ENCODE measurements at regions not wholly inside any gene's neighbourhood (a gene's known extent, or its start where the extent isn't known, plus 50 kb on each side); places are given as distances from the start of the nearest gene placed in this dataset.

GRCh38 chr22:19621373-19622060 is 92.8 kb upstream of the SEPTIN5 start:
- DNase-seq (ENCODE audit: low read depth in 2 of 2), result no peak

- no peak for DNase-seq (ENCODE audit: low read depth in 2 of 2)
These were observed 92.3 kb upstream of the SEPTIN5 start for GRCh38 chr22:19622061-19622441.

DNA sequence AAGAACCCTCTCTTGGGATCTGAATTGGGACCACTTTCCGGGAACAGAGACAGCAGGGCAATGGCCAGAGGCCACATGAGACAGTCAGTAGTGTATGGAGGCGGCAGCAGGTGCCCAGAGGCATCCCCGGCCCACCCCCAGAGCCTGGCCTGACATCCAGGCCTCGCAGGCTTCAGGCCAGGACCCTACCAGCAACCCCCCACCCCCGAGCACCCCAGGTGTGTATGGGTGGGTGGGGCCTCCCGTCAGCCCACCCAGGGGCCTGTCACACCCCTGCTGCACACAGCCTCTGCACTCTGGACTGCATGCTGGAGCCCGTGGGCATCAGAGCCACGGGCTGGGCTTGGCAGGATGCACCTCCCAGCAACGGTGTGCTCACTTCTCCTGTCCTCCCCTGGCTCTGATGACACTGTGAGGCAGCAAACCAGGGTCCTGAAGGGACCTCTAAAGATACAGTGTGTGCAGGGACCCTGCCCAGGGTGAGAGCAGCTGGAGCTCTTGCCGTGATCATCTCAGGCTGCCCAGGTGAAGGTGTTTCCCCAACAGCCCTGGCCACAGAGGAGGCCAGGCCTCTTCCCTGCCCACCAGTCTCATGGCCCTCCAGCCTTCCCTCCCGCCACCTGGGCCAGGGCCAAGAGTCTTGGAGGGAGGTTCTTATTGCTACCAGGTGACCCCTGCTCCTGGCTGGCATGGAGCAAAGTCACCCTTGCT is 88.8 kb upstream of the SEPTIN5 start:
- DNase-seq (ENCODE audit: low read depth in 2 of 2), result no peak

- no peak for DNase-seq (ENCODE audit: low read depth in 2 of 2)
These were observed 88.2 kb upstream of the SEPTIN5 start for GRCh38 chr22:19626042-19626587.

- DNase-seq (ENCODE audit: low read depth in 2 of 2), result no peak
These were observed 87.6 kb upstream of the SEPTIN5 start for GRCh38 chr22:19626666-19627065.

DNA sequence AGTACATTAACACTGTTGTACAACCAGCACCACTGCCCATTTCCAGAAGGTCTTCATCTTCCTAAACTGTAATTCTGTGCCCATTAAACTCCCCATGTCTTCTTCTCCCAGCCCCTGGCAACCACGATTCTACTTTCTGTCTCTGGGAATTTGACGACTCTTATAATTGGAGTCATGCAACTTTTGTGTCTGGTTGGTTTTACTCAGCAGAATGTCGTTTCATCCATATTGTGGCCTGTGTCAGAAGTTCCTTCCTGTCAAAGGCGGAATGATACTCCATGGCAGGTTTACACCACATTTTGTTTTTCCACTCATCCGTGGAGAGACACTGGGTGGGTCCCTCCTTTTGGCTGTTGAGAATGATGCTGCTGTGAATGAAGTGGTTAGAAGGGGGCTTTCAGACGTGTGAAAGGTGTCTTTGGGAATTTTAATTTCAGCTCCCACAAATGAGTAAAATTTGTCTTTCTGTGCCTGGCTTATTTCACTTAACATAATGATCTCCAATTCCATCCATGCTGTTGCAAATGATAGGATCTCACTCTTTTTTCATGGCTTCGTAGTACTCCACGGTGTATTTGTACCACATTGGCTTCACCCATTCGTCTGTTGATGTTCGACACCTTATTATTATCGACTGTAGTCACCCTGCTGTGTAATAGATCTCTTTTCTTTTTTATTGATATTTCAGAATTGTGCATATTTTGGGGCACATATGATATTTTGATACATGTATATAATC is 86.1 kb upstream of the SEPTIN5 start:
- no peak for DNase-seq (ENCODE audit: low read depth in 2 of 2)

DNA sequence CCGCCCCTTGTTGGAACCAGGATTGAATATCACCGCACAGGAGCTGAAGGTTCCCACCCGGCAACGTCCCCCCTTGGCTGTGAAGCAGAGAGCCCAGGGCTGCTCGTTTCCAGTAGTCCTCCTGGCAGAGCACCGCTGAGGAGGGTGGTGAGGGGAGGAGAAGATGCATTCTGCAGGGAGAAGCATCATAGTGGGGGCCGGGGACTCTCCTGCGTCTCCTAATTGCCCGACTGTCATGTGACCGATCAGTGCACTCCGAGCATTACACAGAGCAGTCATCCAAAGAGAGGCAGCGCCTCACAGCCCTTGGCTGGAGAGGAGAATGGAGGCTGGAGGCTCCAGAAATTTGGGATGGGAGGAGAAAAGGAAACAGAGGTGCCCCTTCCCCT is 85.0 kb upstream of the SEPTIN5 start:
- no peak for DNase-seq (ENCODE audit: low read depth in 2 of 2)

- peak; percentile 78 to 87 for DNase-seq (ENCODE audit: low read depth in 2 of 2)
These were observed 84.4 kb upstream of the SEPTIN5 start for GRCh38 chr22:19629720-19630419.

DNA sequence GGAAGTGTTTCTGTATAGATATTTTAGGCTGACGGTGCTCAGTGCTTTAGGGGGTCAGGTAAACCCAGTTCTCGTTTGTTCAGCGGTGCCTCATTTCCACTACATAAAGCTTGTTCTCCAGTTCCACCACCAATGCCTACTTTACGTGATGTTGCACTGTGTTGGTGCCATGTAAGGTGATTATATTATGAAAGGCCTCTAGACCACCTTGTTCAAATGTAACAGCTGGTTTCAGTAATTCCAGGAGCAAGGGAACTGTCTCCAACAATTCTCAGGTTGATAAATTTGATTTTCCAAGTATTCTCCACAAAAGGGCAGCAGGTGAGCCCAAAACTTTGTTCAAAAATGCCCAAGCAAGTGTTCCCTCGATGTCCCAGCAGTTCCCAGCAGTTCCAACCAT is 83.7 kb upstream of the SEPTIN5 start:
- no peak for DNase-seq (ENCODE audit: low read depth in 2 of 2)

DNA sequence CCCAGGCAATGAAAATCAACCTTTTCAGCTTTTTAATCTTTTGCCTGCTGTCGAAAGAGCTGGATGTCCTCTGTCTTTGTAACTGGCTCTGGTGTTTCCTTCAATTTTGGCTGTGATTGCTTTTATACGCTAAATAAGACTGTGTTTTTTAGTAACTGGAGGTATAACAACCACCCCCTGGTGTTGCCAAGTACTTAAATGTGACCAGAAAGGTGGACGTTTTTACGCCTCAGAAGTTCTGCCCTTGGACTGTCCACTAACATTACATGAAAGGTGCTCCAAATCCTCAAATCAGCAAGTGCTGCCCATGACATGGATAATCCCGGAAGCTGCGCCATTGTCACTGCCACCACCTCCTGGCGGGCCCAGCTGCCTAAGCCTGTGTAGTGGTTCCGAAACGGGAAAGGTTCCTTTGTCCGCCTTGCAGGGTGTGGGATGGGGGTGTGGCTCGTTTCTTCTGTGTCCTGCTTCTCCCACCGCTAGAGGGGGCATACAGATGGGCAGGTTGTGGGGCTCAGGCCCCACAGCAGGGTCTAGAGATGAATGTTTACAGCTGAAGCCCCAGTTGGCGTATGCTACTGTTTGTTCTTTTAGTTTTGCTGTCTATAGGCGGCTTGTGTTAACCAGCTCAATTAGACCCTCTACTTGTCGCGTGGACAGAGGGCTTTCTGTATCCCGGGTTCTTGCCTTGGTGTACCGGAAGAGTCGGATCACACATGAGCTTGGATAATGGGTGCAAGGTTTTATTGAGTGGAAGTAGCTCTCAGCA is 82.2 kb upstream of the SEPTIN5 start:
- DNase-seq (ENCODE audit: low read depth in 2 of 2), result no peak

- DNase-seq (ENCODE audit: low read depth in 2 of 2), result no peak
These were observed 81.6 kb upstream of the SEPTIN5 start for GRCh38 chr22:19632668-19633148.

DNA sequence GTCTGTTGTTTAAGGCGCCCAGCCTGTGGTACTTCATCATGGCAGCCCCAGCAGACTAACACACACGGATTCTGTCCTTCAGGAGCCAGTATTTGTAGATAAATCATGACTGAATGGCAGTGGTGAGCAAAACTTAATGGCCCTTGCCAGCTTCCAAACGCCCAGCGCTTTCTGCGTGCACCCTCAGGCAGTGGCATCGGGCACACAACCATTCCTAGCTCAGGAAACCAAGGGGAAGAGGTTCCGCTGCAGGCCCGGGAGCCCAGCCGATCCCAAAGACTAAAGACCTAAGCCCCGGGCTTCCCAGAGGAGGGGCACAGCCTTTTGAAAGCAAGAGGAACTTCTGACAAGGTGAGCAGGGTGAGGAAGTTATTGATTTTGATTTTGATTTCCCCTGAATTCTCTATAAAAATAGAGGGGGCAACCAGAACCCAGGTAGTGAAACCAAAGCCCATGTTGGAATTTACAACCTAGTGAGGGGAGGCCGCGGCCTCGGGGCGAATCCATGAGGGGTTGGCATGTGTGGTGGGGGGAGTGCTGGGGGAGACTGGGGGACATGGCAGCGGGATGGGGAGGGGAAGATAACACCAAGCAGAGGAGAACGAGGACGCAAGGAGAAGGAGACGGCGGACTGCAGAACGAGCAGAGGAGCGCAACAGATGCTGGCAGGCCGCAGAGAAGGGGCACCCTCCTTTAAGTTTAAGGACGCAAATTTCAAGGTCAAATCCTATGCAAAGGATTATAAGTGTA is 79.9 kb upstream of the SEPTIN5 start:
- no peak for DNase-seq (ENCODE audit: low read depth in 2 of 2)

DNA sequence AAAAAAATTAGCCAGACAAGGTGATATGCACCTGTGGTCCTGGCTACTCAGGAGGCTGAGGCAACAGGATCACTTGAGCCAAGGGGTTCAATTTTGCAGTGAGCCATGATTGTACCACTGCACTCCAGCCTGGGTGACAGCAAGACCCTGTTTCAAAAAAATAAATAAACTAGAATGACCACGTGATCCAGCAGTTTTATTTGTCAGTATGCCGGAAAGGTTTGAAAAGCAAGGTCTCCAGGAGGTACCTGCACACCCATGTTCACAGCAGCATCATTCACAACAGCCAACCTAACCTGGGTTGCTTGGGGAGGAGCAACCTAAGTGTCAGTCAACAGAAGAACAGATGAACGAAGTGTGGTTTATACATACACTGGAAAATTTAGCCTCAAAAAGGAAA is 78.7 kb upstream of the SEPTIN5 start:
- no peak for DNase-seq (ENCODE audit: low read depth in 2 of 2)

GRCh38 chr22:19636696-19637407 is 77.5 kb upstream of the SEPTIN5 start:
- no peak for DNase-seq (ENCODE audit: low read depth in 2 of 2)

DNA sequence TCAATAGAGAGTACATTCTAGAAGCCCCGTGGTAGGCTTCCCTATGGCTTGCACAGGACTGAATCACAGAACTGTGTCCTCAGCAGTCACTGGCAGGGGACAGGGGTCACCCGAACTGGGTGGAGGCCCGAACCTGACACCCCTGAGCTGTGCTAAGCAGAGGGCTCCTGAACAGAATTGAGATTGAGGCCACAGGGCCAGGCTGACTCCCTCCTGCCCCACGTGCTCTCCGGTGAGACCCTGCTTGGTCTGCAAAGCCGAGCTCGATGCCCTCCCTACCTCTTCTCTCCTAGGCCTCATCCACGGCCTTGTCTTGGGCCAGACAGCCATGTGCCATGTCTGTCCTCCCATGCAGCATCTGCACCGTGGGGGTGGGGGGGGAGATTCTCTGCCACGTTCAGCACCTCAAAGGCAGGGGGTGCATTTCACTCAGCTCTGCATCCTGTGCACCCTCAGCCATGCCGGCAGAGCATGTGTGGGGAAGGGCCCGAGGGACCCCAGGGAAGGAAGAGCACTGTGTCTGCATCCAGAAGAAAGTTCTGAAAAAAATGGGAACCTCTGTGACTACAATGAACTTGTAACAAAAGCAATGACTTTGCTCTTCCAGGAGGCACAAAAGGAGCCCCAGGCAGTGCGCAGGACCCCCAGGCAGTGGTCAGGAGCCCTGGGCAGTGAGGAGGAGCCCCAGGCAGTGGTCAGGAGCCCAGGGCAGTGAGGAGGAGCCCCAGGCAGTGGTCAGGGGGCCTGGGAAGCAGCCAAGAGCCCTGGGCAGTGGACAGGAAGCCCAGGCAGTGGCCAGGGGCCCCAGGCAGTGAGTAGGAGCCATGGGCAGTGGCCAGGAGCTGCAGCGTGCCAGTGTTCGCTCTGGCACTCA is 76.7 kb upstream of the SEPTIN5 start:
- DNase-seq (ENCODE audit: low read depth in 2 of 2), result no peak

GRCh38 chr22:19638282-19639015 is 75.9 kb upstream of the SEPTIN5 start:
- no peak for DNase-seq (ENCODE audit: low read depth in 2 of 2)

DNA sequence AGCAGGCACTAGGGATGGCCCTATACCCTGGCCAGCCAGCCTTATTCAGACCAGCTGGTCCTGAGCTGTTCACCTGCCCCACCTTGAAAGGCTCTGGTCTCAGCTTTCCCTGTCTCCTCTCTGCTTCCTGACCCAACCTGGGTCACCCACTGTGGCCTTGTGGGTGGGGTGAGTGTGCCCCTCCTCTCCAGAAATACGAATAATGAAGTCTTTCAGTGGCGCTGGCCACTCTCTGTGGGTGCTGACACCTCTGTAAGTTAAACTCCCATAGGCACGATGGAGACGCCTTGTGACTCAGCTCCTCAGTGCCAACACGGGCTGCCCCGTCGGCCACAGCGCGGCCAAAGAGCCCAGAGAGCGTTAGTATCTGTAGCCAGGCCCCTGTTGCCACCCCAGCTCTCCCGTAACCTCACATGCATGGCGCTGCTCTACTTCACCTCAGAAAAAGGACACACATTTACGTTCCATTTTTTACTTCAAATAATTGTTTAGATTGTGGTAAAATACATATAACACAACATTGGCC is 74.6 kb upstream of the SEPTIN5 start:
- no peak for DNase-seq (ENCODE audit: low read depth in 2 of 2)

GRCh38 chr22:19640306-19640705 is 74.0 kb upstream of the SEPTIN5 start:
- DNase-seq (ENCODE audit: low read depth in 2 of 2), result no peak
